Progenitor cell of endocrine pancreas (in vitro differentiated cells): ENCODE measurements at regions not wholly inside any gene's neighbourhood (a gene's known extent, or its start where the extent isn't known, plus 50 kb on each side); places are given as distances from the start of the nearest gene placed in this dataset.

Experiments used
- DNase-seq: peaks from one replicate; pipeline ENCODE4 v3.0.0; 2021; ENCODE audit warnings: low spot score; ENCODE audit not compliant: unreplicated experiment
- H3K27ac Mint-ChIP-seq: 2 replicates; pipeline ENCODE4 v1.8.0; 2021; ENCODE audit warnings: mild to moderate bottlenecking, moderate library complexity, mixed read lengths
- H3K27me3 Mint-ChIP-seq: 2 replicates; pipeline ENCODE4 v1.8.0; 2021; ENCODE audit warnings: mixed read lengths
- H3K36me3 Mint-ChIP-seq: 2 replicates; pipeline ENCODE4 v1.8.0; 2022; ENCODE audit warnings: mixed read lengths; ENCODE audit not compliant: insufficient read depth
- H3K4me1 Mint-ChIP-seq: 2 replicates; pipeline ENCODE4 v1.8.0; 2021; ENCODE audit warnings: low read depth, mixed read lengths
- H3K4me3 Mint-ChIP-seq: 2 replicates; pipeline ENCODE4 v1.8.0; 2021; ENCODE audit warnings: low read depth, mild to moderate bottlenecking, moderate library complexity, mixed read lengths
- H3K9me3 Mint-ChIP-seq: 2 replicates; pipeline ENCODE4 v1.8.0; 2021; ENCODE audit warnings: low read depth, mixed read lengths
- CTCF ChIP-seq: fragments of 200-600 bp; sonication (generic); IDR thresholded peaks from one replicate; pipeline ENCODE4 v1.5.0; 2021; ENCODE audit warnings: antibody characterized with exemption, mild to moderate bottlenecking; ENCODE audit not compliant: unreplicated experiment

- H3K36me3 Mint-ChIP-seq: no peaks in the 10 kb centered on the region
- H3K4me1 Mint-ChIP-seq: no peaks in the 10 kb centered on the region
- no peak for DNase-seq
- no peak overlapping the region for H3K27ac Mint-ChIP-seq
- H3K27me3 Mint-ChIP-seq: peaks cover 20% of the 10 kb centered on the region
- H3K9me3 Mint-ChIP-seq: no peaks in the 10 kb centered on the region
- H3K4me3 Mint-ChIP-seq: no peak overlapping the region
- no peak for TF ChIP-seq CTCF
Measured at GRCh38 chr20:51153867-51154707, 131.2 kb upstream of the KCNG1 start.

GRCh38 chr20:51148941-51149340 is 126.0 kb upstream of the KCNG1 start:
- Mint-ChIP-seq H3K4me3 (no peak overlapping the region), H3K4me1 (no peaks in the 10 kb centered on the region), H3K9me3 (peaks cover 7% of the 10 kb centered on the region), H3K27me3 (no peaks in the 10 kb centered on the region), H3K27ac (no peak overlapping the region), H3K36me3 (no peaks in the 10 kb centered on the region)
- no peak for TF ChIP-seq CTCF
- DNase-seq: no peak

GRCh38 chr20:51144476-51144875 is 121.6 kb upstream of the KCNG1 start:
- DNase-seq: no peak
- no peaks in the 10 kb centered on the region for H3K36me3 Mint-ChIP-seq
- H3K4me1 Mint-ChIP-seq: peaks cover 2% of the 10 kb centered on the region
- H3K27me3 Mint-ChIP-seq: no peaks in the 10 kb centered on the region
- H3K27ac Mint-ChIP-seq: no peak overlapping the region
- H3K4me3 Mint-ChIP-seq: no peak overlapping the region
- TF ChIP-seq CTCF: no peak
- peaks cover 7% of the 10 kb centered on the region for H3K9me3 Mint-ChIP-seq

GRCh38 chr20:51143652-51144051 is 120.7 kb upstream of the KCNG1 start:
- peaks cover 7% of the 10 kb centered on the region for H3K9me3 Mint-ChIP-seq
- H3K4me3 Mint-ChIP-seq: no peak overlapping the region
- H3K27me3 Mint-ChIP-seq: no peaks in the 10 kb centered on the region
- no peak for TF ChIP-seq CTCF
- H3K27ac Mint-ChIP-seq: no peak overlapping the region
- no peak for DNase-seq
- no peaks in the 10 kb centered on the region for H3K36me3 Mint-ChIP-seq
- peaks cover 2% of the 10 kb centered on the region for H3K4me1 Mint-ChIP-seq

GRCh38 chr20:51142448-51142847 is 119.5 kb upstream of the KCNG1 start:
- H3K4me1 Mint-ChIP-seq: peaks cover 2% of the 10 kb centered on the region
- no peak for TF ChIP-seq CTCF
- no peak overlapping the region for H3K27ac Mint-ChIP-seq
- no peaks in the 10 kb centered on the region for H3K27me3 Mint-ChIP-seq
- no peaks in the 10 kb centered on the region for H3K36me3 Mint-ChIP-seq
- H3K9me3 Mint-ChIP-seq: peaks cover 7% of the 10 kb centered on the region
- H3K4me3 Mint-ChIP-seq: no peak overlapping the region
- no peak for DNase-seq
